Astrocyte of the spinal cord (primary cell): ENCODE measurements at regions not wholly inside any gene's neighbourhood (a gene's known extent, or its start where the extent isn't known, plus 50 kb on each side); places are given as distances from the start of the nearest gene placed in this dataset.

Source experiments
- DNase-seq: peaks from one replicate; pipeline ENCODE4 v3.0.0; 2011; ENCODE audit warnings: low read depth, low spot score
- H3K4me3 ChIP-seq: 2 replicates; pipeline ENCODE4 v1.5.1; 2011; ENCODE audit warnings: low read depth, mild to moderate bottlenecking, low read length, moderate library complexity
- in situ Hi-C: cut with HindIII; loops from 2 replicates; pipeline ENCODE4 v1.10.0; 2017; ENCODE audit warnings: low sequenced_read_pairs
- TF ChIP-seq, protein P1 (sequence below): IDR thresholded peaks from 2 replicates; pipeline ENCODE4 v1.5.1; 2012; ENCODE audit warnings: low read depth, mild to moderate bottlenecking, low read length, inconsistent platforms

DNA sequence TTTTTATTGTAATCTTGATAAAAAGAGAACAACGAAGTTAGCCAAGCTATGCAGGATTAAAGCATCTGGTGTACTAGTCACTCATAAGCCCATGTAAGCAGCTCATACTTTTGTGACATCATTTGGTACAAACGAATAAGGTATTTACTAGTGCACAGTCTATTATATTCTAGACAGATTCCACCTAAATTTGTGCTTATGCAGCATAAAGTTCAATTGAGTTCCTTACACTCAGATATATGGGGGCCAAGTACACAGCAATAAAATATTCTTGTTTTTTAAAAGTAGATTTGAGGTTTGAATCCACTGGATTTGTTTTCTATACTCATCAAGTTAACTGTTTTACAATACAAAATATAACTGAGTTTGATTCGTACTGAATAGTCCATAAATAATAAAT lies 1621.2 kb downstream of the MAT2B start:
- TF ChIP-seq, protein P1, sequence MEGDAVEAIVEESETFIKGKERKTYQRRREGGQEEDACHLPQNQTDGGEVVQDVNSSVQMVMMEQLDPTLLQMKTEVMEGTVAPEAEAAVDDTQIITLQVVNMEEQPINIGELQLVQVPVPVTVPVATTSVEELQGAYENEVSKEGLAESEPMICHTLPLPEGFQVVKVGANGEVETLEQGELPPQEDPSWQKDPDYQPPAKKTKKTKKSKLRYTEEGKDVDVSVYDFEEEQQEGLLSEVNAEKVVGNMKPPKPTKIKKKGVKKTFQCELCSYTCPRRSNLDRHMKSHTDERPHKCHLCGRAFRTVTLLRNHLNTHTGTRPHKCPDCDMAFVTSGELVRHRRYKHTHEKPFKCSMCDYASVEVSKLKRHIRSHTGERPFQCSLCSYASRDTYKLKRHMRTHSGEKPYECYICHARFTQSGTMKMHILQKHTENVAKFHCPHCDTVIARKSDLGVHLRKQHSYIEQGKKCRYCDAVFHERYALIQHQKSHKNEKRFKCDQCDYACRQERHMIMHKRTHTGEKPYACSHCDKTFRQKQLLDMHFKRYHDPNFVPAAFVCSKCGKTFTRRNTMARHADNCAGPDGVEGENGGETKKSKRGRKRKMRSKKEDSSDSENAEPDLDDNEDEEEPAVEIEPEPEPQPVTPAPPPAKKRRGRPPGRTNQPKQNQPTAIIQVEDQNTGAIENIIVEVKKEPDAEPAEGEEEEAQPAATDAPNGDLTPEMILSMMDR = no peak
- no peak overlapping the region for H3K4me3 ChIP-seq
- DNase-seq = no peak
- in situ Hi-C loops = no loop called here

DNA sequence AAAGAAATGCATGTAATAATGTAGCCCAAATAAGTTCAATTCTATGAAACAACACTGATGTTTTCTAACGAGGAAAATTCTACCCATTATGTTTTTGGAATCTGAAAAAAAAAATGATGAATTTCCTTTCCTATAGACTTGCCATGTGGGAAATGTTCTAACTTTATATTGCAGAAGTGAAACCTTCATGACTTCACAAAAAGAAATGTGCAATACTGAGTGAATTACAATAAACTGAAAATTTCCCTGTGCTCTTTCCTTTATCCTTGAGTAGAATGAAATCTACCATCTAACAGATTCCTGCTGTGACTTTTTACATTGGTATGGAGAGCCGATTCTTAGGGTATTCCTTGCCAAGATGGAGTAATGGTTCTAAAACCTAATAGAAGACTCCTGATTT lies 1622.5 kb downstream of the MAT2B start:
- DNase-seq = no peak
- TF ChIP-seq, protein P1 = no peak
- H3K4me3 ChIP-seq = no peak overlapping the region
- in situ Hi-C loops = no loop called here

DNA sequence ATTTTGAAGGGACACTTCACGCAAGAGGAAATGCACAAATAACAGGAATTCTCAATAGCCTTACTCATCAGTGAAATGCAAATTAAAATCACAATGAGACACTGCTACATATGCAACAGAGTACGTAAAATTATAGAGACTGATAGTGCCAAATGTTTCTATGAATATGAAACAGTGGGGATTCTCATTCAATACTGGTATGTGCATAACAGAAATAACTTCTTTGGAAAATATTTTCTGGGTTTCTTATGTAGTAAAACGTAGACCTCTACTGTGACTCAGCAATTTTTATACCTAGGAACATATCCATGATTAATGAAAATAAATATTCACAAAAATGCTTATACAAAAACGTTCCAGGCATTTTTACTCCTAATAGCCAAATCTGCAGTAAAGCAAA lies 1625.2 kb downstream of the MAT2B start:
- in situ Hi-C loops = no loop called here

DNA sequence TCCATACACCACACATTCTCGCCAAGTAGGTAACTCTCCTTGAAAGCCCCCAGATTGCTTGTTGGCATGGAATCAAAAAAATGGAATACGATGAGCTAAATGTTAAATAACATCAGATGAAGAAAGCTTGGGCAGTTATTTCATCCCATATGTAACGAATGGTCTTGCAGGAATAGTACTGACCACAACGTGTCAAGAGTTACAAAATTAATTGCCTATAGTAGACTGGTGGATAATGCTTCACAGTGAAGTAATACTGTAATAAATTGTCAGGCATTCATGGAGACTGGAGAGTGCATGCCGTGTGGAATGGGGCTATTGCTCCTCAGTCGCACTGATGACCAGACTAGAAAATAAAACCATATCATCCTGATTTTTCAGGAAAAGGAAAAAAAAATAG lies 1628.7 kb downstream of the MAT2B start:
- TF ChIP-seq, protein P1 = no peak
- DNase-seq = no peak

More for the DNA sequence above, 1625.2 kb downstream of the MAT2B start:
- peak; percentile 29 for DNase-seq
- no peak overlapping the region for H3K4me3 ChIP-seq
- TF ChIP-seq, protein P1 = no peak

DNA sequence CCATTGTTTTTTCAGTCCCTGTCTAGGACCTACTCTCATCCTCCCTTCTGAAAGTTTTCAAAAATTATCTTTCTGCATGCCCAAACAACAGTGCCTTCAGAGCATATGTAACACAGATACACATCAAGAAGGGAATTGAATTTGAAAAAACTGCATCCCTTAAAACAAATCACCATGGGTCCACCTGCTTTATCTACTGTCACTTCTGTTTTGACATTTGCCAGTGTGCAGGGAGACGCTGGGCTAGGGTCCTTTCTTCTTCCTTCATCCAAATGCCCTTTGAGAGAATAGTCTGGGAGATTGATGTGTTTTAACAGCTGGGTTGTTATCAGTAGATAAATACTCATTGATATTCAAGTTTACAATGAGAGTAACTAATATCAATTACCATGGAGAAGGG lies 1630.1 kb downstream of the MAT2B start:
- H3K4me3 ChIP-seq = no peak overlapping the region
- TF ChIP-seq, protein P1 = no peak
- no peak for DNase-seq
- in situ Hi-C loops = no loop called here

More for the DNA sequence above, 1628.7 kb downstream of the MAT2B start:
- in situ Hi-C loops = no loop called here
- H3K4me3 ChIP-seq = no peak overlapping the region

DNA sequence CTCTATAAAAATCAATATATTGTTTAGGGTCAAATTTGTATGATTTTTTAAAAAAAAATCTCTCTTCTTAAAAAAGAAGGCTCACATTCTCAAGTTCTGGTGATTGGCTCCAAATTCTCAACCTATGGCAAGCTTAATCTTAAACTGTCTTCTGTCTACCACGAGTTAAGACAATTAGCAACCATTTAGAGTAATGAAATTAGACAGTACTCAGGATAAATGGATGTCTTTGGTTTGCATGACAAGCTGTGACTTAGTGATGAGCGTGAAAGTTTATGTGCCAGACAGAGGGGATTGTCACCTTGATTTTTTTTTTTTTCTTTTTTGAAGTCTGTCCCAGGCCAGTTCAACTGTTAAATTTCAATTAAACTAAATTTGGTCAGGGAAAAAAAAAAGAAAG lies 1632.3 kb downstream of the MAT2B start:
- H3K4me3 ChIP-seq = no peak overlapping the region
- no peak for DNase-seq
- in situ Hi-C loops = no loop called here
- TF ChIP-seq, protein P1 = no peak

DNA sequence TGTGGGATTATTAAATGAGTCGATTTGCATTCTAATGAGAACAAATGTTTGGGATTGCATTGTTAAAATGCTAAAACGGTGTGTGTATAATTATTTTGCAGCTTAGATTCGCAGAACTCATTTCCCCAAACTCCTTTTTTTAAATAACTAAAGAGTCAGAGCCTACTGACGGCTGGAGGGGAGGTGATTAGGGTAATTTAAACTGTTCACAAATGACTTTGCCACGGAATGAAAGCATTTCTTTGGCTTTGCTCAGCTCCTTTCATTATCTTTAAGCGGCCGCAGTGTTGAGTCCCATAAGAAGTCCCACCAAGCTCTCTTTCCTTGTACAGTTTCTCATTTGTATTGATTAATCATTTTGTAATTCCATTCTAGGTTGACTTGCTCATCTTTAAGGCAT lies 1632.8 kb downstream of the MAT2B start:
- no peak overlapping the region for H3K4me3 ChIP-seq
- TF ChIP-seq, protein P1 = no peak
- in situ Hi-C loops = no loop called here
- peak; percentile 22 for DNase-seq
